ENCODE measurements at regions not wholly inside any gene's neighbourhood (a gene's known extent, or its start where the extent isn't known, plus 50 kb on each side); places are given as distances from the start of the nearest gene placed in this dataset.

DNA sequence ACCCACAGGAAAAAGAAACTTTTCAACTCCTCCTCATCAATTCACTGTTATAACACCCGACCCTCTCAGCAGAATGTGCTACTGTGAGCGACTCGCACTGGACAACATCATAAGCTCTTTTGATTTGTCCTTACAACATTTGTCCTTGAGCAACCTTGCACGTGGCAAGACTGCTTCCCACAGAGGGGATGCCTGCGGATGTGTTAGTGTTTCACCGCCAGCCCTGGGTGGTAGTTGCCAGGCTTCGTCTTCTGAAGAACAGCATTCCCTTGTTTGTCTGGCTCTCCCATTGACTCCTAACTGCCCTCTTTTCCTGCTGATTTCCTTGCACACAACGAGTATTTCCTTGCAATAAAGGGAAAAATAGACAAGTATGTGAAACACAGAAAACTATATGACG, 111.4 kb upstream of the SLC7A1 start:
- peaks cover 2% of the 10 kb centered on the region for H3K27me3 ChIP-seq (ENCODE audit: control insufficient read depth, insufficient read depth, low read length)
- TF ChIP-seq, protein P1, sequence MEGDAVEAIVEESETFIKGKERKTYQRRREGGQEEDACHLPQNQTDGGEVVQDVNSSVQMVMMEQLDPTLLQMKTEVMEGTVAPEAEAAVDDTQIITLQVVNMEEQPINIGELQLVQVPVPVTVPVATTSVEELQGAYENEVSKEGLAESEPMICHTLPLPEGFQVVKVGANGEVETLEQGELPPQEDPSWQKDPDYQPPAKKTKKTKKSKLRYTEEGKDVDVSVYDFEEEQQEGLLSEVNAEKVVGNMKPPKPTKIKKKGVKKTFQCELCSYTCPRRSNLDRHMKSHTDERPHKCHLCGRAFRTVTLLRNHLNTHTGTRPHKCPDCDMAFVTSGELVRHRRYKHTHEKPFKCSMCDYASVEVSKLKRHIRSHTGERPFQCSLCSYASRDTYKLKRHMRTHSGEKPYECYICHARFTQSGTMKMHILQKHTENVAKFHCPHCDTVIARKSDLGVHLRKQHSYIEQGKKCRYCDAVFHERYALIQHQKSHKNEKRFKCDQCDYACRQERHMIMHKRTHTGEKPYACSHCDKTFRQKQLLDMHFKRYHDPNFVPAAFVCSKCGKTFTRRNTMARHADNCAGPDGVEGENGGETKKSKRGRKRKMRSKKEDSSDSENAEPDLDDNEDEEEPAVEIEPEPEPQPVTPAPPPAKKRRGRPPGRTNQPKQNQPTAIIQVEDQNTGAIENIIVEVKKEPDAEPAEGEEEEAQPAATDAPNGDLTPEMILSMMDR (IDR thresholded peaks at IDR 0.05; ENCODE audit: insufficient read depth, low read length, poor library complexity, severe bottlenecking) = no peak
- H3K4me3 ChIP-seq (ENCODE audit: low read depth, low read length) = no peak overlapping the region
- DNase-seq (ENCODE audit: low read depth) = no peak
- no peaks in the 10 kb centered on the region for H3K36me3 ChIP-seq (ENCODE audit: control insufficient read depth, insufficient read depth, low read length)

- H3K27me3 ChIP-seq (ENCODE audit: control insufficient read depth, insufficient read depth, low read length) = no peaks in the 10 kb centered on the region
- H3K4me3 ChIP-seq (ENCODE audit: low read depth, low read length) = no peak overlapping the region
- TF ChIP-seq, protein P1 (IDR thresholded peaks at IDR 0.05; ENCODE audit: insufficient read depth, low read length, poor library complexity, severe bottlenecking) = no peak
- no peak for DNase-seq (ENCODE audit: low read depth)
- H3K36me3 ChIP-seq (ENCODE audit: control insufficient read depth, insufficient read depth, low read length) = no peaks in the 10 kb centered on the region
These were observed 109.2 kb upstream of the SLC7A1 start for GRCh38 chr13:29704648-29705047.

DNA sequence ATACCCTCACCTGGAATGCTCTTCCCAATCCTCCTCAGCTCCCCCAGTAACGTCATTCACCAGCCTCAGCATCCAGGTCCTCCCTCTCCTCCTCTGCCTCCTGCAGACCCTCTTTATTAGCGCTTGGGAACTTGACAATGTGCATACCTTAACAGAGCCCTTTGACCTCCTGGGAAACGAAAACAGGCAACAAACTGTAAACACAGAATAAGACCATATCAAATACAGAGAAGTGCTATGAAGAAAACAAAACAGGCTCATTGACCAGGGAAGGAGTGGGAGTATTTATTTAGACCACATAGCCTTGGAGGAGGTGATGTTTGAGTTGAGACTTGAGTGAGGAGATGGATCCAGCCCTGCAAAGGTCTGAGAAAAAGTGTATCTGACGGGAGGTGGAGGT, 107.9 kb upstream of the SLC7A1 start:
- no peak for DNase-seq (ENCODE audit: low read depth)
- no peak overlapping the region for H3K4me3 ChIP-seq (ENCODE audit: low read depth, low read length)
- TF ChIP-seq, protein P1 (IDR thresholded peaks at IDR 0.05; ENCODE audit: insufficient read depth, low read length, poor library complexity, severe bottlenecking) = no peak
- no peaks in the 10 kb centered on the region for H3K27me3 ChIP-seq (ENCODE audit: control insufficient read depth, insufficient read depth, low read length)
- H3K36me3 ChIP-seq (ENCODE audit: control insufficient read depth, insufficient read depth, low read length) = no peaks in the 10 kb centered on the region

DNA sequence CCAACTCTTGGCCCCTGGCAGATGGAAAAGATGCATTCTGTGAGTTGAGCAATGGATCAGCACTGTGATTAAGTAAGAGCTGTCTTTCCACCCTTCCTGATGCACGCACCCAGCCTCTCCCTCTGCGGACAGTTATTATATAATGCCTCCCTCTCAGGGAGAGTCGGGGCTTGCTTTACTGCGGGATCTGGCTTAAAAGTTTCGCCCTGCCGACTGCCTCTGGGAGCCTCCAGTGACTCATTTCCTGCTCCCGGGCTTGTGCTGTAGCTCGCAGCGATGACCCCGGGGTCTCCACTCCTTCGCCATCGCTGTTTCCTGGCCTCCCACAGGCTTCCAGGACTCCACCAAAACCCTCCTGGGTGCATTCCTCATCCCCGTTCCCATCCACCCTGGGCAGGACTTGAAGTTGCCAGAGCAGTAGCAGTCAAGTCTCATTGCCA, 107.4 kb upstream of the SLC7A1 start:
- no peak overlapping the region for H3K4me3 ChIP-seq (ENCODE audit: low read depth, low read length)

GRCh38 chr13:29698106-29698505, 102.6 kb upstream of the SLC7A1 start:
- DNase-seq (ENCODE audit: low read depth) = no peak
- Histone ChIP-seq H3K4me3 (ENCODE audit: low read depth, low read length) (no peak overlapping the region), H3K27me3 (ENCODE audit: control insufficient read depth, insufficient read depth, low read length) (no peaks in the 10 kb centered on the region), H3K36me3 (ENCODE audit: control insufficient read depth, insufficient read depth, low read length) (no peaks in the 10 kb centered on the region)
- TF ChIP-seq, protein P1 (IDR thresholded peaks at IDR 0.05; ENCODE audit: insufficient read depth, low read length, poor library complexity, severe bottlenecking) = no peak

More for the DNA sequence above, 107.4 kb upstream of the SLC7A1 start:
- DNase-seq (ENCODE audit: low read depth) = no peak
- Histone ChIP-seq H3K36me3 (ENCODE audit: control insufficient read depth, insufficient read depth, low read length) (no peaks in the 10 kb centered on the region), H3K27me3 (ENCODE audit: control insufficient read depth, insufficient read depth, low read length) (no peaks in the 10 kb centered on the region)
- TF ChIP-seq, protein P1 (IDR thresholded peaks at IDR 0.05; ENCODE audit: insufficient read depth, low read length, poor library complexity, severe bottlenecking) = no peak

GRCh38 chr13:29696606-29697005, 101.1 kb upstream of the SLC7A1 start:
- TF ChIP-seq, protein P1 (IDR thresholded peaks at IDR 0.05; ENCODE audit: insufficient read depth, low read length, poor library complexity, severe bottlenecking) = no peak
- Histone ChIP-seq H3K4me3 (ENCODE audit: low read depth, low read length) (no peak overlapping the region), H3K27me3 (ENCODE audit: control insufficient read depth, insufficient read depth, low read length) (no peaks in the 10 kb centered on the region), H3K36me3 (ENCODE audit: control insufficient read depth, insufficient read depth, low read length) (no peaks in the 10 kb centered on the region)
- no peak for DNase-seq (ENCODE audit: low read depth)
